ENCODE measurements at regions not wholly inside any gene's neighbourhood (a gene's known extent, or its start where the extent isn't known, plus 50 kb on each side); places are given as distances from the start of the nearest gene placed in this dataset.
"Not testable (repeated sequence)": the region's sequence is repeated elsewhere in the genome, so short reads cannot be mapped to it uniquely, and the experiment has no call there.

GRCh38 chr2:37570773-37571586 is 100.5 kb downstream of the CDC42EP3 start:
- no peak for DNase-seq (ENCODE audit: low spot score)

GRCh38 chr2:37571587-37572136 is 99.8 kb downstream of the CDC42EP3 start:
- no peak for DNase-seq (ENCODE audit: low spot score)

DNA sequence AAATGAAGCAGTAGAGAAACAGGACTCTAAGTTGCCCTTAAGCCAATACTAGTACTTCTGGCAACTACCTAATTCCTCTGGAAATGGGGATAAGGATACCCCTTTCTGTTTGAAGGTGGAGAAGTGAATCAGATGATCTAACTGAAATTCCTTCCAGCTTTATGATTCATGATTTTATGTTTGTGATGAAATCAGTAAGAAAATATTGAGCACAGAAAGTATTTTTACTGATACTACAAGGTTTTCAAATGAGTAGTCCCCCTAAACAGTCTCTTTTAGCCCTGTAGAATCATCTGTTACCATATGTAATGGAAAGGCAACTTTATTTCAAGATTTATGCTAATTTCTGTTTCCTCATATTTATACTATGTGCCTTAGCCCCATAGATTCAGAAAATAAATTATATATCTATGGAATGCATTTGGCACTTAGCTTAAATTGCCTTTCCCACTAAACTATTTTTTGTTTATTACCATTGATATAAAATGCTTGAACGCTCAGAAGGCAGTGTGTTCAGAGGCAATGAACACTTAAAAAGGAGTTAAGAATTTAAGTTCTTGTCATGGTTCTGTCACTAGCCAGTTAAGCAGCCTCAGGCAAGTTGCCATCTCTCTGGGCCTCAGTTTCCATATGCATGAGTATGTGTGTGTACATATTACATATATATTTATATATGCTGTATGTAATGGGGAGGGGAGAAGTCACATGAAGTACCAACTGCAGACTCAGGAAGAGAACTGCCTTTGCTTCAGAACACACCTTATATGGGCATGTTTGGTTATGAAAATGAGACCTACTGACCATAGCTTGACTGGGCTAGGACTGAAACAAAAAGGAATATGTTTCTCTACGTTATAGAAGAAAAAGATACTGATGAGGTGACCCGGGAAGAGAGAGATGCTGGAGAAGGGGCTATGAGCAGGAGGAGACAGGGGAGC is 97.7 kb downstream of the CDC42EP3 start:
- no peak for DNase-seq (ENCODE audit: low spot score)

- DNase-seq (ENCODE audit: low spot score) = no peak
Measured at GRCh38 chr2:37575780-37576179, 95.7 kb downstream of the CDC42EP3 start.

GRCh38 chr2:37576194-37576593 is 95.2 kb downstream of the CDC42EP3 start:
- DNase-seq (ENCODE audit: low spot score) = not testable (repeated sequence)

- DNase-seq (ENCODE audit: low spot score) = no peak
Measured at GRCh38 chr2:37576831-37577230, 94.6 kb downstream of the CDC42EP3 start.

- no peak for DNase-seq (ENCODE audit: low spot score)
Measured at GRCh38 chr2:37579192-37579713, 92.2 kb downstream of the CDC42EP3 start.

DNA sequence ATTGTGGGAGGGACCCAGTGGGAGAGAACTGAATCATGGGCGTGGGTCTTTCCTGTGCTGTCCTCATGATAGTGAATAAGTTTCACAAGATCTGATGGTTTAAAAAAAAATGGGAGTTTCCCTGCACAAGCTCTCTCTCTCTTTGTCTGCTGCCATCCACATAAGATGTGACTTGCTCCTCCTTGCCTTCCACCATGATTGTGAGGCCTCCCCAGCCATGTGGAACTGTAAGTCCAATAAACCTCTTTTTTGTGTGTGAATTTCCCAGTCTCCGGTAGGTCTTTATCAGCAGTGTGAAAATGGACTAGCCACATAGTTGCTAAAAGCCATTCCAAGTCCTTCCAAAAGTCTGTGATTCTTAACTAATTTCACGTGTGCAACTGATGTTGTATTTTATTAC is 91.5 kb downstream of the CDC42EP3 start:
- not testable (repeated sequence) for DNase-seq (ENCODE audit: low spot score)

GRCh38 chr2:37581433-37581832 is 90.0 kb downstream of the CDC42EP3 start:
- DNase-seq (ENCODE audit: low spot score) = no peak

- DNase-seq (ENCODE audit: low spot score) = no peak
Measured at GRCh38 chr2:37582481-37583220, 88.8 kb downstream of the CDC42EP3 start.

- DNase-seq (ENCODE audit: low spot score) = no peak
Measured at GRCh38 chr2:37583402-37583801, 88.0 kb downstream of the CDC42EP3 start.

GRCh38 chr2:37583867-37584266 is 87.6 kb downstream of the CDC42EP3 start:
- no peak for DNase-seq (ENCODE audit: low spot score)

GRCh38 chr2:37585295-37585908 is 86.0 kb downstream of the CDC42EP3 start:
- no peak for DNase-seq (ENCODE audit: low spot score)

GRCh38 chr2:37585982-37586621 is 85.3 kb downstream of the CDC42EP3 start:
- DNase-seq (ENCODE audit: low spot score) = peak; percentile 11

DNA sequence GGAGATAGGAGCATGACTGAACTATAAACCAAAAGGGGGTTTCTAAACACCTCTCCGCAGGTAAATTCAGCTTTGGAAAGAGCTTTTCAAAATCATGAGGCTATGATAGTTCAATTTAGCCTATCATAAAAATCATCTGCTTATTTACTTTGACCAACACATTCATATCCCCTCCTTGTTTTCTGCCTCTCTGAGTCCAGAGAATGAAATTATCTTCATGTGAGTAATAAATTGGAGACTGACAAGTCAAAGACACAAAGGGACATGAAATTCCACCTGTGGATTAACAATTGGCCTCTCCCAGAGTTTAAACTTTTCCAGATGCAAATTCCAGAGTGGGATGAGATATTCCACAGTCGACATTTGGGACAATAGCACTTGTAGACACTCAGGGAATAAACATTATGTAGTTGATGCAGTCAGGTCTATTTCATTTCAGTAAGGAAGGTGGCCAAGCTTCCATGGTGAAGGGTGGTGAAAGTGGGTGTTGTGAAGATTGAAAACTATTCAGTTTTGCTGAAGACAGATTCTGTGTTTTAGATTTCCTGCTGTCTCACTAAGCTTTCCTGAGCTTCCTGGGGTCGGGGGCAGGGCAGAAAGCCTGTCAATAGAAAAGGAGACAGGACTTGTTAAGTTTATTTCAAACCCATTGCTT is 84.7 kb downstream of the CDC42EP3 start:
- no peak for DNase-seq (ENCODE audit: low spot score)

GRCh38 chr2:37587817-37588216 is 83.6 kb downstream of the CDC42EP3 start:
- no peak for DNase-seq (ENCODE audit: low spot score)

DNA sequence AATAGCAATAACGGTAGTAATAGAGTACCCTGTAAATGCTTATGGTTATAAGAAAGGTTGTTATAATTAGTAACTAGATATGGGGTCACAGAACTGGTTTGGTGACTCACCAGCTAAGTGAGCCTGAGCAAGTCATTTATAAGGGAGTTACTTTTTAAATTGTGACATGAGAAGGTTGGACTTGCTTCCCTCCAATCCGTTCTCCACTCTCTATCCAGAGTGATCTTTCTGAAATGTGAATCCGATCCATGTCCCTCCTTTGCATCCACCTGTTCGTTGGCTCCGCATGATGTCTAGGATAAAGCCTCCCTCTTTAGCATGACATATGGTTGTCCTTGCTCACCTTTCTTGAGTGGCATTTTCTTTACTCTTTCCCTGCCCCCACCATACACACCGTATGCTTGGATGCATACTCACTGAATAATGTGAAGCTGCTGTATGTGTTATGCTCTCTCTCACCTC is 83.1 kb downstream of the CDC42EP3 start:
- no peak for DNase-seq (ENCODE audit: low spot score)

DNA sequence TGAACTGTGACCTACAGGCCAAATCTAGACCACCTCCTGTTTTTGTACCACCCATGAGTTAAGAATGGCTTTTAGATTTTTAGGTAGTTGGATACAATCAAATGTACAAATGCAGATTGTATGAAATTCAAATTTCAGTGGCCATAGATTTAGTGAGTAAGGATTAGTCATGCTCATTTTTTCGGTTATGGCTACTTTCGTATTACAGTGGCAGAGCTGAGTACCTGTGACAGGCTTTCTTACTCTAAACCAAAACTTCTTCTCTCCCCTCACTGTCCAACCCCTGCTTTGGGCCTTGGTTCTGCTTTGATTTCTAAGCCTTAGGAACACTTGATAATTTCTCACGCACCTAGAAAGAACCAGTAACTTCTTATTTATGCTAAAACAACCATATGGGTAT is 82.1 kb downstream of the CDC42EP3 start:
- no peak for DNase-seq (ENCODE audit: low spot score)

DNA sequence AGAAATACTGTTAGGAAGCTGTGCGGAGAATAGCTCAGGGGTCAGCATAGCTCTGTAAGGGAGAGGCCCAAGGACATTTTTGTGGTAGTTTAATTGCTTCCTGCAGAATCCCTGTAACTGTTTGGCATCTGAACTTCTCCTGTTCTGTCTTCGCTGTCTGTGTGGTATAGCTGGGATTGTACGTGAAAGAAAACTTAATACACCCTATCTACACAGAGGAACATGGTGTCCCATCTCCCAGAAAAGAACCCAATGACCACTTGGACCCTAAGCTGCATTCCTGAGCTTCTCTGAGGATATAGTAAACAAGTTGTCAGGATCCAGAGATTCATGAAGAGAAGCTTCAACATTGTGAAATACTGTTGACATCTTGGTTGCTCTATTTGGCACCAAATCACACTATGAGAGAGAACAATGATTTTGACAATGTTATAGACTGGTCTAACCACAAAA is 81.3 kb downstream of the CDC42EP3 start:
- no peak for DNase-seq (ENCODE audit: low spot score)
